ENCODE measurements at regions not wholly inside any gene's neighbourhood (a gene's known extent, or its start where the extent isn't known, plus 50 kb on each side); places are given as distances from the start of the nearest gene placed in this dataset.
"Not testable (repeated sequence)": the region's sequence is repeated elsewhere in the genome, so short reads cannot be mapped to it uniquely, and the experiment has no call there.

- Histone ChIP-seq H3K4me1 (ENCODE audit: control insufficient read depth, extremely low read depth, insufficient read depth, low read length) (no peaks in the 10 kb centered on the region), H4K20me1 (ENCODE audit: control insufficient read depth, extremely low read depth, insufficient read depth, low read length) (no peaks in the 10 kb centered on the region), H3K9ac (ENCODE audit: insufficient read depth, low read length) (no peak overlapping the region), H3K79me2 (ENCODE audit: control insufficient read depth, insufficient read depth, low read length) (no peaks in the 10 kb centered on the region), H3K36me3 (ENCODE audit: control insufficient read depth, insufficient read depth, low read length) (no peaks in the 10 kb centered on the region), H3K4me2 (ENCODE audit: extremely low read depth, insufficient read depth, low read length) (no peak overlapping the region), H2AFZ (ENCODE audit: low read length) (no peak overlapping the region), H3K27me3 (ENCODE audit: control insufficient read depth, insufficient read depth, low read length) (no peaks in the 10 kb centered on the region), H3K27ac (ENCODE audit: insufficient read depth, low read length) (no peak overlapping the region), H3K4me3 (replicated peaks in 1 of 4; ENCODE audit: control extremely low read depth in 1 of 4, insufficient read depth in 1 of 4, low read depth in 3 of 4, low read length in 4 of 4) (no peak overlapping the region), H3K9me3 (ENCODE audit: control insufficient read depth, insufficient read depth, low read depth, low read length) (no peaks in the 10 kb centered on the region)
- DNase-seq (ENCODE audit: low read depth in 2 of 2), result no peak
- TF ChIP-seq EZH2 (IDR thresholded peaks at IDR 0.05; ENCODE audit: low read length, missing control alignments) (no peak), CTCF (conservative IDR thresholded peaks at IDR 0.05 in 1 of 2, IDR thresholded peaks at IDR 0.05 in 1 of 2; ENCODE audit: low read depth in 1 of 2, low read length in 2 of 2) (no peak)
These were observed 292.2 kb downstream of the ZIC3 start for GRCh38 chrX:137858106-137858505.

GRCh38 chrX:137878401-137878800, 312.5 kb downstream of the ZIC3 start:
- Histone ChIP-seq H3K27me3 (ENCODE audit: control insufficient read depth, insufficient read depth, low read length) (no peaks in the 10 kb centered on the region), H3K9ac (ENCODE audit: insufficient read depth, low read length) (no peak overlapping the region), H3K4me3 (replicated peaks in 1 of 4; ENCODE audit: control extremely low read depth in 1 of 4, insufficient read depth in 1 of 4, low read depth in 3 of 4, low read length in 4 of 4) (no peak overlapping the region), H3K4me1 (ENCODE audit: control insufficient read depth, extremely low read depth, insufficient read depth, low read length) (no peaks in the 10 kb centered on the region), H2AFZ (ENCODE audit: low read length) (no peak overlapping the region), H3K9me3 (ENCODE audit: control insufficient read depth, insufficient read depth, low read depth, low read length) (no peaks in the 10 kb centered on the region), H3K79me2 (ENCODE audit: control insufficient read depth, insufficient read depth, low read length) (no peaks in the 10 kb centered on the region), H3K4me2 (ENCODE audit: extremely low read depth, insufficient read depth, low read length) (no peak overlapping the region), H4K20me1 (ENCODE audit: control insufficient read depth, extremely low read depth, insufficient read depth, low read length) (no peaks in the 10 kb centered on the region), H3K27ac (ENCODE audit: insufficient read depth, low read length) (no peak overlapping the region), H3K36me3 (ENCODE audit: control insufficient read depth, insufficient read depth, low read length) (no peaks in the 10 kb centered on the region)
- no peak for DNase-seq (ENCODE audit: low read depth in 2 of 2)
- TF ChIP-seq CTCF (conservative IDR thresholded peaks at IDR 0.05 in 1 of 2, IDR thresholded peaks at IDR 0.05 in 1 of 2; ENCODE audit: low read depth in 1 of 2, low read length in 2 of 2) (no peak), EZH2 (IDR thresholded peaks at IDR 0.05; ENCODE audit: low read length, missing control alignments) (no peak)

GRCh38 chrX:137882960-137883359, 317.0 kb downstream of the ZIC3 start:
- no peak overlapping the region for H2AFZ ChIP-seq (ENCODE audit: low read length)
- H3K9ac ChIP-seq (ENCODE audit: insufficient read depth, low read length), result no peak overlapping the region
- H3K36me3 ChIP-seq (ENCODE audit: control insufficient read depth, insufficient read depth, low read length), result no peaks in the 10 kb centered on the region
- H3K4me1 ChIP-seq (ENCODE audit: control insufficient read depth, extremely low read depth, insufficient read depth, low read length), result no peaks in the 10 kb centered on the region
- no peak overlapping the region for H3K27ac ChIP-seq (ENCODE audit: insufficient read depth, low read length)
- no peak overlapping the region for H3K4me3 ChIP-seq (replicated peaks in 1 of 4; ENCODE audit: control extremely low read depth in 1 of 4, insufficient read depth in 1 of 4, low read depth in 3 of 4, low read length in 4 of 4)
- no peaks in the 10 kb centered on the region for H3K9me3 ChIP-seq (ENCODE audit: control insufficient read depth, insufficient read depth, low read depth, low read length)
- H3K4me2 ChIP-seq (ENCODE audit: extremely low read depth, insufficient read depth, low read length), result no peak overlapping the region
- no peak for DNase-seq (ENCODE audit: low read depth in 2 of 2)
- H3K79me2 ChIP-seq (ENCODE audit: control insufficient read depth, insufficient read depth, low read length), result no peaks in the 10 kb centered on the region
- H4K20me1 ChIP-seq (ENCODE audit: control insufficient read depth, extremely low read depth, insufficient read depth, low read length), result no peaks in the 10 kb centered on the region
- TF ChIP-seq EZH2 (IDR thresholded peaks at IDR 0.05; ENCODE audit: low read length, missing control alignments) (no peak), CTCF (conservative IDR thresholded peaks at IDR 0.05 in 1 of 2, IDR thresholded peaks at IDR 0.05 in 1 of 2; ENCODE audit: low read depth in 1 of 2, low read length in 2 of 2) (no peak)
- H3K27me3 ChIP-seq (ENCODE audit: control insufficient read depth, insufficient read depth, low read length), result no peaks in the 10 kb centered on the region

- H3K79me2 ChIP-seq (ENCODE audit: control insufficient read depth, insufficient read depth, low read length); H3K4me1 ChIP-seq (ENCODE audit: control insufficient read depth, extremely low read depth, insufficient read depth, low read length); H3K27ac ChIP-seq (ENCODE audit: insufficient read depth, low read length); H2AFZ ChIP-seq (ENCODE audit: low read length); H3K36me3 ChIP-seq (ENCODE audit: control insufficient read depth, insufficient read depth, low read length); H4K20me1 ChIP-seq (ENCODE audit: control insufficient read depth, extremely low read depth, insufficient read depth, low read length); H3K9ac ChIP-seq (ENCODE audit: insufficient read depth, low read length); H3K4me3 ChIP-seq (replicated peaks in 1 of 4; ENCODE audit: control extremely low read depth in 1 of 4, insufficient read depth in 1 of 4, low read depth in 3 of 4, low read length in 4 of 4); H3K9me3 ChIP-seq (ENCODE audit: control insufficient read depth, insufficient read depth, low read depth, low read length); DNase-seq (ENCODE audit: low read depth in 2 of 2); H3K4me2 ChIP-seq (ENCODE audit: extremely low read depth, insufficient read depth, low read length); H3K27me3 ChIP-seq (ENCODE audit: control insufficient read depth, insufficient read depth, low read length): not testable (repeated sequence)
These were observed 318.9 kb downstream of the ZIC3 start for GRCh38 chrX:137884813-137885212.

Data from fibroblast of lung (primary cell).